ENCODE measurements at regions not wholly inside any gene's neighbourhood (a gene's known extent, or its start where the extent isn't known, plus 50 kb on each side); places are given as distances from the start of the nearest gene placed in this dataset.

GRCh38 chr4:122990891-122991290 lies 68.5 kb upstream of the NUDT6 start (continued):
- TF ChIP-seq CTCF (IDR thresholded peaks at IDR 0.05), result no peak
- no peak for TF ChIP-seq FOSL2 (IDR thresholded peaks at IDR 0.05)
- TF ChIP-seq FOSL2 (CRISPR knock-in tag; IDR thresholded peaks at IDR 0.05), result no peak
- TF ChIP-seq ZFP36 (IDR thresholded peaks at IDR 0.05; ENCODE audit: borderline replicate concordance, partially characterized antibody), result no peak

DNA sequence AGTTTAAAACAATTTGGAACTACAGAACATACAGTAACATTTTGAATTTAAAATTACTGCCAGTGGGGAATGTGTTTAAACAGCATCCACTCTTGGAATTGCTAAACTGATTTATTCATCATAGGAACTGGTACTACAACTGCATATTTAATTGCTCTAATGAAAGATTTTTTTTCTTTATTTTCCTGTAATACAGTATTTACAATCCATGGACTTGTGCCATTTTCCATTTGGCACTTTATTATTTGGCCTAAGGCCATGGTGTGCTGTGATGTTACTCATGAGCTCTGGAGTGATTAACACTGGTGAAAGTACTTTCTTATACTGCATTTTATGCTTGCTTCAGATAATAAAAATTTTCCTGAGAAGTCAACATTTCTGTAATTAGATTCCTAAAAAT lies 69.7 kb upstream of the NUDT6 start:
- ChIA-PET POLR2A (no interaction called here), CTCF (no interaction called here)
- H3K9me3 ChIP-seq, result no peaks in the 10 kb centered on the region
- no peak for DNase-seq (ENCODE audit: low read depth in 1 of 2, low spot score in 1 of 2)
- ATAC-seq, result no peak
- H3K27ac ChIP-seq, result no peak overlapping the region
- peaks cover 9% of the 10 kb centered on the region; the same call in 2 of the 3 replicates for H3K4me1 ChIP-seq
- no peak for FAIRE-seq
- no peak overlapping the region for H3K4me2 ChIP-seq
- TF ChIP-seq, protein P1, sequence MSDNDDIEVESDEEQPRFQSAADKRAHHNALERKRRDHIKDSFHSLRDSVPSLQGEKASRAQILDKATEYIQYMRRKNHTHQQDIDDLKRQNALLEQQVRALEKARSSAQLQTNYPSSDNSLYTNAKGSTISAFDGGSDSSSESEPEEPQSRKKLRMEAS (IDR thresholded peaks at IDR 0.05), result no peak
- TF ChIP-seq HOXB5 (CRISPR knock-in tag; IDR thresholded peaks at IDR 0.05) (no peak), CTCF (IDR thresholded peaks at IDR 0.05) (no peak), POLR2AphosphoS2 (conservative IDR thresholded peaks at IDR 0.05; ENCODE audit: low read length) (no peak), ZSCAN20 (CRISPR knock-in tag; IDR thresholded peaks at IDR 0.05) (no peak), TP53 (CRISPR knock-in tag; IDR thresholded peaks at IDR 0.05) (no peak), KDM5A (IDR thresholded peaks at IDR 0.05) (no peak), PHF8 (IDR thresholded peaks at IDR 0.05; ENCODE audit: borderline replicate concordance, low read depth) (no peak)
- H3K4me3 ChIP-seq, result no peak overlapping the region

DNA sequence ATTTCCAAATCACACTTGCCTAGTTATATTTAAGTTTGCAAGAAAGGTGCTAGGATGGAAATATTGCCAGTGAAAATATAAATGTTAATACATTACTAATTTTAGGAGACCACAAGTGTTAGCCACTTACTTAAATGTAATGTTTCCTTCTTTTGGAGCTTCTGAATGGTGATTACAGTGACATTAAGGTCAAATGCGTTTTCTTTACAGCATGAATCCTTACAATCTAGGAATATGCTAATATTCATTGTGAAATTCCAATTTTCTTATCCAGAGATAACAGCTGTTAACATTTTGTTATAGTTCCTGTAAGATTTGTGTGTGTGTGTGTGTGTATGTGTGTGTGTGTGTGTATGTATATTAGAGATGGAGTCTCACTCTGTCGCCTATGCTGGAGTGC lies 70.2 kb upstream of the NUDT6 start:
- H3K4me3 ChIP-seq, result no peak overlapping the region
- ATAC-seq (no peak), FAIRE-seq (no peak), DNase-seq (ENCODE audit: low read depth in 1 of 2, low spot score in 1 of 2) (no peak)
- ChIA-PET CTCF (no interaction called here), POLR2A (no interaction called here)
- no peak overlapping the region for H3K27ac ChIP-seq
- H3K4me1 ChIP-seq, result peaks cover 9% of the 10 kb centered on the region; the same call in 2 of the 3 replicates
- TF ChIP-seq HOXB13 (CRISPR knock-in tag; IDR thresholded peaks at IDR 0.05; ENCODE audit: low read depth) (no peak), GATA3 (IDR thresholded peaks at IDR 0.05; ENCODE audit: borderline replicate concordance) (no peak), BCL3 (IDR thresholded peaks at IDR 0.05) (no peak), POLR2AphosphoS2 (conservative IDR thresholded peaks at IDR 0.05; ENCODE audit: low read length) (no peak), RARB (CRISPR knock-in tag; IDR thresholded peaks at IDR 0.05) (no peak)
- 90% methylated on average over 2 of the region's 2 CpGs for WGBS (ENCODE audit: missing lambda C conversion rate)
- no peaks in the 10 kb centered on the region for H3K9me3 ChIP-seq
- H3K4me2 ChIP-seq, result no peak overlapping the region

DNA sequence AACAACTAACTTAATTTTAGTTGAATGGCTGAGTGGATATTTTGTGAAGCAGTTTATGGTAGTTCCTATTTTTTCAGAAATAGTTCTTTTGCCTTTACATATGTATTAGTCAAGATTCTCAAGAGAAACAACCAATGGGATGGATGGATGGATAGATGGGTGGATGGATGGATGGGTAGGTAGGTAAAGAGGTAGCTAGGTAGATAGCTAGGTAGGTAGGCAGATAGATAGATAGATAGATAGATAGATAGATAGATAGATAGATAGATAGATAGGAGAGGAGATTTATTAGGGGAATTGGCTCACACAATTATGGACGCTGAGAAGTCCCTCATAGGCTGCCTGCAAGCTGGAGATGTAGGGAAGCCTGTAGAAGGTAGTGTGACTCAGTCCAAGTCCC lies 74.0 kb upstream of the NUDT6 start:
- CTCF ChIA-PET, result no interaction called here
- 100% methylated on average over 1 of the region's 1 CpG for WGBS (ENCODE audit: missing lambda C conversion rate)
- no peak for FAIRE-seq
- TF ChIP-seq MAZ (IDR thresholded peaks at IDR 0.05; ENCODE audit: borderline replicate concordance, low read depth, low read length), result no peak
- TF ChIP-seq CTCF (IDR thresholded peaks at IDR 0.05), result no peak
- TF ChIP-seq ZC3H11A (IDR thresholded peaks at IDR 0.05), result no peak
- TF ChIP-seq EHMT2 (IDR thresholded peaks at IDR 0.05; ENCODE audit: low read depth), result no peak
- TF ChIP-seq FOXS1 (CRISPR knock-in tag; IDR thresholded peaks at IDR 0.05), result no peak
- TF ChIP-seq POLR2AphosphoS2 (conservative IDR thresholded peaks at IDR 0.05; ENCODE audit: low read length), result no peak
- no peak for TF ChIP-seq RAD21 (conservative IDR thresholded peaks at IDR 0.05 in 1 of 2, IDR thresholded peaks at IDR 0.05 in 1 of 2)
- TF ChIP-seq, protein P2, sequence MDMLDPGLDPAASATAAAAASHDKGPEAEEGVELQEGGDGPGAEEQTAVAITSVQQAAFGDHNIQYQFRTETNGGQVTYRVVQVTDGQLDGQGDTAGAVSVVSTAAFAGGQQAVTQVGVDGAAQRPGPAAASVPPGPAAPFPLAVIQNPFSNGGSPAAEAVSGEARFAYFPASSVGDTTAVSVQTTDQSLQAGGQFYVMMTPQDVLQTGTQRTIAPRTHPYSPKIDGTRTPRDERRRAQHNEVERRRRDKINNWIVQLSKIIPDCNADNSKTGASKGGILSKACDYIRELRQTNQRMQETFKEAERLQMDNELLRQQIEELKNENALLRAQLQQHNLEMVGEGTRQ (IDR thresholded peaks at IDR 0.05), result no peak
- TF ChIP-seq, protein P3, sequence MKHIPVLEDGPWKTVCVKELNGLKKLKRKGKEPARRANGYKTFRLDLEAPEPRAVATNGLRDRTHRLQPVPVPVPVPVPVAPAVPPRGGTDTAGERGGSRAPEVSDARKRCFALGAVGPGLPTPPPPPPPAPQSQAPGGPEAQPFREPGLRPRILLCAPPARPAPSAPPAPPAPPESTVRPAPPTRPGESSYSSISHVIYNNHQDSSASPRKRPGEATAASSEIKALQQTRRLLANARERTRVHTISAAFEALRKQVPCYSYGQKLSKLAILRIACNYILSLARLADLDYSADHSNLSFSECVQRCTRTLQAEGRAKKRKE (CRISPR knock-in tag; IDR thresholded peaks at IDR 0.05; ENCODE audit: low read depth), result no peak
- no peak for TF ChIP-seq NR3C1 (IDR thresholded peaks at IDR 0.05)
- no peak for TF ChIP-seq HDAC2 (IDR thresholded peaks at IDR 0.05)

More for the DNA sequence above, 74.0 kb upstream of the NUDT6 start:
- Histone ChIP-seq H3K4me2 (no peak overlapping the region), H3K4me3 (no peak overlapping the region), H3K9me3 (no peaks in the 10 kb centered on the region), H3K27ac (no peak overlapping the region), H3K4me1 (peaks cover 9% of the 10 kb centered on the region; the same call in 2 of the 3 replicates)
- ATAC-seq (no peak), DNase-seq (ENCODE audit: low read depth in 1 of 2, low spot score in 1 of 2) (no peak)
- POLR2A ChIA-PET, result no interaction called here
